Gastrocnemius medialis (tissue), 4 donors: ENCODE measurements at regions not wholly inside any gene's neighbourhood (a gene's known extent, or its start where the extent isn't known, plus 50 kb on each side); places are given as distances from the start of the nearest gene placed in this dataset.

Experiments used
- CTCF ChIP-seq, 5 experiments: fragments of 450-650 bp in 3 of 5; fragments of 200-600 bp in 2 of 5; sonication (generic) in 2 of 5; IDR thresholded peaks in 4 of 5; conservative IDR thresholded peaks in 1 of 5; 1 replicate in 4 of 5; 2 replicates in 1 of 5; pipeline ENCODE4 v1.5.1; 2016 to 2019; ENCODE audit warnings: antibody characterized with exemption in 5 of 5, mild to moderate bottlenecking in 3 of 5, moderate library complexity in 3 of 5
- POLR2A ChIP-seq, 2 donors: fragments of 450-650 bp; IDR thresholded peaks; one replicate each; pipeline ENCODE4 v1.6.1; 2017; ENCODE audit warnings: antibody characterized with exemption in 2 of 2, mild to moderate bottlenecking in 2 of 2, moderate library complexity in 2 of 2

- no peak for TF ChIP-seq CTCF (IDR thresholded peaks at IDR 0.05 in 4 of 5, conservative IDR thresholded peaks at IDR 0.05 in 1 of 5)
- no peak for TF ChIP-seq POLR2A (IDR thresholded peaks at IDR 0.05)
These were observed 81.3 kb upstream of the PRR16 start for GRCh38 chr5:120382833-120383232.
